COLO829 (cell line): ENCODE measurements at regions not wholly inside any gene's neighbourhood (a gene's known extent, or its start where the extent isn't known, plus 50 kb on each side); places are given as distances from the start of the nearest gene placed in this dataset.

Experiments
- DNase-seq: peaks from one replicate; pipeline ENCODE4 v3.0.0; 2012; ENCODE audit warnings: low spot score

DNA sequence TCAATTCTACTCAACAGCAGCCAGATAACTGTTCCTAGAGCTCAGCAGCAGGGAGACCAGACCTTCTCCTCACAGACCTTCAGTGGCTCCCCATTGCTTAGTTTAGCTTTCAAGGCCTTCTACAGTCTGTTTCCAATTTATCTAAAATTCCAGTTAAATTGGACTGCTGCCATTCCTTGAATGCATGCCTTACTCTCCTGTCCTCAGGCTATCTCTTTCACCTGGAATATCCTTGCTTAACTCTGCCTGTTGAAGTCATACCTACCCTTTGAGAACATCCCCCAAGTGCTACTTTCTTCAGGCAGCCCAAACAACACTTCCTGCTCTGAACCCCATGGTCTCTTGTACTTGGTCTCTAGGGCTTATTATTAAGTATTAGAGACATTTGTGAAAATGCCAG, 120.7 kb upstream of the TENM4 start:
- no peak for DNase-seq

DNA sequence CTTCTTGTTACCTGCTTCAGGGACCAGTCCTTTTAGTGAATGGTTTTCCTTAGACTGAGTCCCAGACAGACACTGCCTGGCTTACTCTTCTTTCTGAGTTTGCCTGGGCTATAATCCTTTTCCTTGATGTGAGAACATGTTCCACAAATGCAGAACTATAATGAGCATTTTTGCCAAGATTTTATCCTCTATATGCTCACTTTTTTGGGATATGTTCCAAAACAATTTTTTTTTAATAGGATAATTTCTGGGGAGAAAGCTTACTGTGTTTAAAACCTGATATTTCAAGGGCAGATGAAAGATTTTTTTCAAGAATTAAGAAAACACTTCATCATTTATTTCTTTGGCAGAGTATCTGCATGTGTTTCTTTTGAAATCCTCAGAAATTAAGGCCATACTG, 110.0 kb upstream of the TENM4 start:
- DNase-seq, result no peak

DNA sequence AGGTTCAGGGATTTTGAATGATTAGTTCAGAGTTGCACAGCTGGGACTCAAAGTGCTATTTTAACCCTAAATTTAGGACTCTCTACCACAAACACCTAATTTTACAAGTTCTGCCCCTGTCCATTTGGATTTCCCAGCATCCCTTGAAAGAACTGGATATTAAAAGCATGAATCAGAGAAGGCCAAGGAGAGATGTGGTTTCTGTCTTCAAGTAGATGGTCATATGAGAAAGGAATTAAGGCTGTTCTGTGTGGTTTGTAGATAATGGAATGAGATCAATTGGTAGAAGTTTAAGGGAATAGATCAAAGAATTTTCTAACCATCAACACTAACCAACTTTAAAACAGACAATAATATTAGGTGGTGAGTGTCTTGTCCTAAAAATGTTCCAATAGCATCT, 106.4 kb upstream of the TENM4 start:
- no peak for DNase-seq

DNA sequence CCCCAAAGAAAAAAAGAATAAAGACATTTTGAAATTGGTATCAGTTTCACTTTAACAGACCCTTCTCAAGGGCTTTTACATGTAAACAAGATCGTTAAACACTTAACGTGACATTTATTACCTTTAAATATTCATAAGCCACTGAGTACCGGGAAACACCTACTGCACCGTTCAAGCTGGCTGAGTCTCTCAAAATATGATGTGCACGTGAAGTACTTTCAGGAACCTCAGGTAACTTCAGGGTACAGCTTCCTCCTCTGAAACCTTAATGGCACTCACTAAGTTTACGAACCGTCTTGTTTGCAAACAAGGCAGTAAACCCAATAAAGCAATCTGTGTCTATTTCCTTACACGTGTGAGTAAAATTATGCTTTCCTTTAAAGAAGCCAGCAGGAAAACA, 105.5 kb upstream of the TENM4 start:
- DNase-seq, result no peak

DNA sequence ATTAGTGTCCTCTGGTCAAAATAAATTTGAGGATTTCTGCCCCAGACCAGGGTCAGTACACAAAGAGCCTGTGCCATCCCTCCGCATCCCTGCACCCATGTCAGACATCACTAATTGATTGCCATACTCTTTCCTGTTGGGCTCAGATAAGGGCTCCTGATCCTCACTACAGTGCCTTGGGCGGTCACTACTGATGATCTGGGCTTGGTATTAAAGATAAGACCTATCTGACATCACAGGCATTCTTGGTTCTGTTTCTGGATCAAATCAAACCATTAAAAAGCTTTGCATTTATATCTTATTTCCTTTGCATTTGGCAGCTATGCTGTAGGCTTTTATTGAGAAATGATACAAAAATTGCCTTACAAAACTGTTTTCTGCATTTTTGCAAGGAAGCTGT, 103.5 kb upstream of the TENM4 start:
- DNase-seq, result no peak

DNA sequence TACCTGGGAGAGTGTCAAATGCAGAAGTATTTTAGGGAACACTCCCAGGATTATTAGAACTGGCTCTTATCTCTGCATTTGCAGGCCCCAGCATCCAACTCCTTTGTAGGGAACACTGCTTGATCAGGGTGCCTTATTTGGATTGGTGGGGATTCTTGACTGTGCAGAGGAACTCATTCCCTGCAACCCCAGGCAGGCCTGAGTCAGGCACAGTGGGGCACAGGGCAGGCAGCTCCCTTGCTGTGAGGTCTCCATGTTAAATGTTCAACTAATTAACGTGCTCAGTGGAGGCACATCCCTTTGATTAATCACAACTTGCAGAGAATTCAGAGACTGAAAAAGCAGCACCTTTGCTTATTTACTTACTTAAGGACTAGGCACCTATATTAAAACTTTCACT, 102.3 kb upstream of the TENM4 start:
- DNase-seq, result no peak

DNA sequence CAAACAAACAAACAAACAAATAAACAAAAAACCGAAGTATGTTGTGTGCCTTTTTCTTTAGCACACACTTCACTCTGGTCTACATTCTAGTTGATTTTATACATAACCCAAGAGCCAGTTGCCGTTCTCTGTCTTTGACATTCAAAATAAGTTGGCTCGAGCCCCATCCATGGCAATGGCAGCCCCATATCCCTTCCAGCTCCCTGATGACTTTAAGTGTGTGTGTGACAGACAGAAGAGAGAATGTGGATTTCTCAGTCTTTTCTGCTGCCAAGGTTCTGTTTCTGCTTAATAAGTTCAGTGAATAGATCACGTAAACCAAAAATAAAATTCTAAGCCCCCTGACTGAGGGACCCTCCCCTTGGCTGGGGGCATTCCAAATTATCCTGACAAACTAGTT, 100.6 kb upstream of the TENM4 start:
- no peak for DNase-seq

DNA sequence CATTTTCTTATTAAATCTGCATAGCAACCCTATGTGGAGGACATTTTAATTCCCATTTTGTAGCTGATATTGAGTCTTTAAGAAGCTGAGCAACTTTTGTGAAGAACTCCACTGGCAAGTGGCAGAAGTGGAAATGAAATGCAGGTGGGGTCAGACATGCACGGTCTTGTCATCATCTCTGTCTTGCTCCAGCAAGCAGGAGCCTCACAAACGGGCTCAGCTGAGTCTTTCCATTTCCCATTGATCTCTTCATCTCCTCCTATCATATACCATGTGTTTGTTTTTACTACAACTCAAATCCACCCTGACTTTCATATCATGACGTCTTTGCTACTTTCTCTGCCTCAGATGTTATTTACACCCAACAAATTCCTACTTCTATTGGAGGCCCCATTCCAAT, 97.9 kb upstream of the TENM4 start:
- DNase-seq, result no peak

DNA sequence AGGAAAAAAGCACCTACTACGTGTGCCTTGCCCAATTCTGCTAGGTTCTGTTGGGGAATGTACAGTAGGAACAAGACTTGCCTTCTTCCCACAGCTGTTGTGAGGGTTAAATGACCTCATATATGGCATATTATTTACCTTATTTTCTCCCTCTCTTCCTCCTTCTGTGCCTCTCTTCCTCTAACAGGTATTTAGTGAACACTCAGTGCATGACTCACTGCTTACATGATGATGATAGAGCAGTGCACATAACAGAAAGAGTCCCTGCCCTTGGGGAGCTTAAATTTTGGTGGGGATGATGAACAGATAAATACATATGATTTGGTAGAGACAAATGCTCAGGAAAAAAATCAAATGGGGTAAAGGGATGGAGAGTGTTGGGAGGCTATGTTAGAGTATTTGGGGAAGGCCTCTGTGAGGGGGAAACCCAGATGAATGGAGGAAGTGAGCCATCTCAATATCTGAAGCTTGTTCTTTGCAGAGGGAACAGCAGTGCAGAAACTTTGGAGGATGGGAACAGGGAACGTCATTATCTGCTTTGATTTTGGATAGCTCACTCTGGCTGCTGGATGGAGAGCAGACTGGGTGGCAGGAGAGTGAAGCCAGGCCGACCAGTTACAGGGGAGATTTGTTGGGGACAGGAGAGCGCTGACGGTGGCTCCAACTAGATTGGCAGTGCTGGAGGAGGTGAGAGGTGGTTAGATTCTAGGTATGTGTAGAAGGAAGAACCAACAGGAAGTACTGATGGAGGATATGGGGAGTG, 95.5 kb upstream of the TENM4 start:
- no peak for DNase-seq

DNA sequence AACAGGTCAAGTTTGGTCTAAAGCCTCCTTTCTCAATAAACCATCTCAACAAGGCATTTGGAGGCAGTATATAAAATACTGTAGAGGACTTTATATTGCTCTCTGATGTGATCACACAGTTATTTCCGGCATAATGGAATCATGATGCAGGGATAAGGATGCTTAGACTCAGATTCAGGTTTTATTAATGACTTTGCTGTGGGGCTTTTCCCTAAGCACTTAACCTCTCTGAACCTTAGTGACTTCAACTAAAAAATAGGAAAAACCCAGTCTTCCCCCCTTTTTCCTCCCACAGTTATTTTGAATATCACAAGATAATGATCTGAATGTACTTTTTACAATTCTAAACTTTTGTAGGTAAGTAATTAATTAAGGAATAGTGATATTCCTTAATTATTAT, 94.8 kb upstream of the TENM4 start:
- DNase-seq, result no peak

DNA sequence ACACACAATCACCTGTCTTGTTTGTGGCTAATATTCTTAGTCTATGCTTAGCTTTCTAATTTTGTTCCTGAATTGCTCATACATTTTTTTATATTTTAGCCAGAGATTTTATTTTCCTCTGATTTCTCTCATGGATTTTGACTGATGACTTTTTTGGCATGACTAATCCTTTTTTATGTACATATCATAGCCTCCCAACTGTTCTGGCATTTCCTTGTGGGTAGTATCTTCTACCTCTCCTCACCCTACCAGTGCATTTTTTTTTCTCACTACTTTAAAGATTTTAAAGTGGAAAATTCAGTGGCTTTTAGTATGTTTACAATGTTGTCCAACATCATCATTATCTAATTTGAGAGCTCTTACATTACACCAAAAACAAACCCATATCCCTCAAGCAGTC, 84.4 kb upstream of the TENM4 start:
- DNase-seq, result no peak

DNA sequence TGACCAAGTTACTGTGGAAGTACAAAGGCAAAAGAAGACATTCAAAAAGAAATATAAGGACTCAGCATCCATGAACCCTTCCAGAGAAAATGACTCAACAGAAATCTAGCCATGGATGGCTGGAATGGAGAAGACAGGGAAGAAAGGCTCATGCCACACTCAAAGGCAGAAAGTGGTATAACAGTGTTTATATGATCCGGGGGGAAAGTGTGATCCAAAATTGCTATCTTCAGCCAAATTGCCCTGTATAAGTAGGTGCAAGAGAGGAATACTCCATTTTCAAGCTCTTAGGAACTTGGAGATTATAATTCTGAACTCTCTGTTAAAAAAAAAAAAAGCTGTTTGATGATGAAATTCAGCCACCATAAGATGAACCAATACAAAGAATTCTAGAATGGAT, 81.8 kb upstream of the TENM4 start:
- DNase-seq, result no peak

DNA sequence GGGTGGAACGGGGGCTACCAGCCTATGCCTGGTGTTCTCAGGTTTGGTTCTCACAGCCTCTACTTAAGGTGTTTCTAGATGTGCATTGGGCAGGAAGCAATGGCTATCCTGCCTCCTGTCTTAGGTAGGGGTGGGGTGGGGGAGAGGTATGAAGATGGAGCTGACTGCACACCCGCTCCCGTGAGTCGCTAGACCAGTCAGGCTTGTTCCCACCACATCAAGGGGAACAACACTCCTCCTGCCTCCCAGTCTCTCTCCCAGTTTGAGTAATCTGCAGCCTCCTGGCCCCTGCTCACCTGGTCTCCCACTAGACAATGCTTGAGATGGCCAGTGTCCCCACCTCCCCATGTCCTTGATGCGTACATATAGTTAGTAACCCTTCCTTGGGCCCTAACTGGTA, 79.3 kb upstream of the TENM4 start:
- no peak for DNase-seq

DNA sequence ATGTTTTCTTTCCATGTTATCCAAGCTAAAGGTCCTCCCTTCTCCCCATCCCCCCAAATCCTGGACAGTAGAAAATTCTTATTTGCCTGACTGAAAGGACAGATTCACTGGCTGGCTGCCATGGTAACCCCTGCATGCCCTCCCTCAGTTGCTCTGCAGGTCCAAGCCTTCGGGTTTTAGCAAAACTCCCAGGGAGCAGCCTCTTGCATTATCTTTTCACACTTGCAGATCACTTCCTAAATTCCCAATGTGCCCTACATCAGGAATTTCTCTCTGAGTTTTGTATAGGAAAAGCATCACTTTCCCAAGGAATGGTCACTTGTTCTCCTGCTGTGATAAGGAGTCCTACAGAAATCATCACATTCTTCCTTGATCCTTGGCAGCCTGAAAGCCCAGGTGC, 75.0 kb upstream of the TENM4 start:
- DNase-seq, result no peak

DNA sequence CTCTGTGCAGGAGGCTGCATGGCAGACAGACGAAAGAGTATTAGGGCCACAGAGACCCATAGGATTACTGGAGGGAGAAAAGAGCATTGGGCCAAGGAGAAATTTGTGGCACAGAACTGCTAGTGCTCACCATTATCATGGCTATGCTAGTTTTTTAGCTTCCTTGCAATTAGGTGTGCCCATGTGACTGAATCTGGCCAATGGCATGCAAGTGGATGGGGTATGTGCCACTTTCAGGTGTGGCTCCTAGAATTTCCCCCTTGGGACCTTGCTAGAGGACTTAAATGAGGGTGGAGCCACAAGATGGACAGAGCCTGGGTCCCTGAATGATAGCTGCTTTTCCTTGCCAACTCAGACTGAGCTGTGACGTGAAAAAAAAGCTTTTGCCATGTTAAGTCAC, 73.9 kb upstream of the TENM4 start:
- DNase-seq, result no peak

DNA sequence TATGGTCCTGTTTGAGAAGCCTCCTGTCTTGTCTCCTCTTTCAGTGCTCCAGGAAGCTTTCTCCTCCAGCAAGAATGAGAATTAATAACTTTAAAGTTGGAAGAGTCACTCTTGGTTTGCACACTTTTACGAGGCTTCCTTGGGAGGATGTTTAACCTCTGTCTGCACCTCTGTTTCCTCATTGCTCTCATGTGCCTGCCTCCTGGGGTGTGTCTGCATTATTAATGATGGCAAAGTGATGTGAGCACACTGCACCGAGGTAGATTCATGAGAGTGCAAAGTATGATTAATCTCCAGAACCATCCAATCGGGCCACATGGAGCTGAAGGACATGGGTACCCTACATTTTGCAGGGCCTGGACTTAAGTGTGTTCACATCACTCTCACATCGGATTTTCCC, 73.5 kb upstream of the TENM4 start:
- no peak for DNase-seq

DNA sequence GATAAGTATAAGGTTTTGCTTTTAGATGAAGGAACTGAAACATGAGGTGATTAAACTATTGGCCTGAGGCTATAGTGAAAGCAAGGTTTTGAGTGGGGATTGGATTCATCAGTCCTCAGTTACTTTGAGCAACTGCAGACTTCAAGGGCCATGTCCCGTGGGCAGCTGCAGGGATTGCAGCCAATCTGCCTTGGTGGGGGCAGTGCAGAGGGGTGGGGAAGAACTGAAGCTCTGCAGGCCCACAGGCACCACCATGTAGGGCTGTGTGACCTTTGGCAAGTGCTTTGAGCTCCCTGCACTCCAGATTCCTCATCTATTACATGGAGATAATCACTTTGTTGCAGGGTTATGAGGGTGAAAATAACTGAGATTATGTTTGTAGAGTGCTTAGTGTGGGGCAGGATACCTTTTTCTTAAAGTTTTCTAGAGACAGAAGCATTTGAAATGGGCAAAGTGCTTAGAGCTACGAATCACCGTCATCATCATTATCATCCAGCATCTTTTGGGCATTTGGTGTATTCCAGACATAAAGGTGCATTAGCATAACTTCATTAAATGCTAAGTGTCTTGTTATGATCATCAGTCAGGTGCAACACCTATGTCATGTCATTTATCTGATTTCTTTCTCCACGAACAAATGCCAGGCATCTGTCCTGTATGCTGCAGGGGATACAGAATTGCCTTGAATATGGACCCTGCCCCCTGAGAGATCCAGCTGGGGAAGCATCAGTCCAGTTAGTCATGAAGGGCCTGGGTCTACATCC, 72.1 kb upstream of the TENM4 start:
- DNase-seq, result no peak

DNA sequence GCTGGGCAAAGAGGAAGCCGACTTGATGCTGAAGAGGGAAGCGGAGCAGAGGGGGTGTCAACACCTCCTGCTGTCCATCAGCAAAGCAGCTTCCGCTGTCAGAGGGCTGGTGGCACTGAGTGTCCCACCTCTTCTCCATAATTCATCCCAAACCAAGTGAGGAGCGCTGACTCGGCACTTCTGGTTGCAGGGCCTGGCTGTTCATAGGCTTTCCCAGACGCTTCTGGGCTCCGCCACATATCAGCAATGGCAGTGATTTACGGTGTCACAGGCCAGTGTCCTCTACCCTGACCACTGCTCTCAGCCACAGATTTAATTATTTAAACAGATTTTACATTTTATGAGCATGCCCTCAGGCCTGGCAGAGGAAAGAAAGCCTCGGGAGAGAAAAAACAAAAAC, 70.1 kb upstream of the TENM4 start:
- DNase-seq, result no peak

DNA sequence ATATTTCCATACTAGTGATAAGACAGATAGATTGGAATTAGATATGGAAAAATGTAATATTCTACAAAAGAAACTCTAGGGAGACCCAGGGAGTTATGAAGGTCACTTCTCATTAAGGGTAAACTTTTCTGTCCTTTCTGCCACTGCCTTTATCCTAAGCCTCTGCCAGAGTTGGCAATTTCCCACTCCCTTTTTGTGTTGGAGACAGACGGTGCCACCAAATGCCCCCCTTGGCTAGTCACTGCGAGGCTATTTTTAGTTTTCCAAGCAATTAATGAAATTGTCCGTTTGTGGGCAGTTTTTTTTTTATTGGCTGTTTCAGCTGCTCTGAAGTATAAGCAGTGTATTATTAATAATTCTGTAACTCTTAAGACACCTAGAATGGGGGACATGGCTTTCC, 67.6 kb upstream of the TENM4 start:
- DNase-seq, result no peak

DNA sequence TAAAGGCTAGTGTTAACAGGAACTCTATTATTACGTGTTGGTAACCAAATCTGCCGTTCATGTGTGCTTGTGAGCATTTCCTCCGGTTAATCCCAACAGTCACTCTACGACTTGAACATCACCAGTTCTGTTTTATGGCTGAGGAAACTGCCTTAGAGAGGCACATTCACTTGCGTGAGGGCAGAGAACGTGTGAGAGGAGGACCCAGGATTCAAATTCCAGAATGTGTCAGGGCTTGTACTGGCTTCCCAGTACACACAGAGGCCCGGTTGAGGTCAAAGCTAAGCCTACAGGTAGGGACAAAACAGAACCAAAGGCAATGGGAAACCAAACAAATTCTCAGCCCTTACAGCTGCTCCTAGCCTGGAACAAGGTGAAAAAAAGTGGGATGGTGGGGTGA, 66.9 kb upstream of the TENM4 start:
- no peak for DNase-seq

DNA sequence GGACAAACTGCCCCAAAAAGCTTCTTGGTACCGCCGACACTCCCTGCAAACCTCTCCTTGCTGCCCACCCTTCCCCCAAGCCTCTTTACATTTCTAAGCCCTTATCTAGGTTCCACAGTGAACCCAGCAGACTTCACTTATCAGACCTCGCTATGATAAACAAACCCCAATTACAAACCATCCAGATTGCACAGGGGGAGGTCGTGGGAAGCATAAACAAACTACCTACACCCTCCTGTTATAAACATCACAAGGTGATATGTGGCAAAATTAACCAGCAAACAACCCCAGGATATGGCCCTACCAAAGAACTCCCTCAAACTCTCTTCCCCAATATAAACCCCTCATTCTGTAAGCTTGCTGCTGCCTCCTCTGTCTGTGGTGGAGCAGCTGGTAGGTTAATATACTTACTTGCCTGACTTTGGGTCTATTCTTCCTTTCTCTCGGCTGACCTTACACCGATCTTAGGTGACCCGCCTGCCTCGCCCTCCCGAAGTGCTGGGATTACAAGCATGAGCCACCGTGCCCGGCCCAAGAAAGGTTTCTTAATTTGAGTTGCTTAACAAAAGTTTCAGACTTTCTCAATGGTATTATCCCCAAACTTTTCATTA, 66.0 kb upstream of the TENM4 start:
- DNase-seq, result no peak

DNA sequence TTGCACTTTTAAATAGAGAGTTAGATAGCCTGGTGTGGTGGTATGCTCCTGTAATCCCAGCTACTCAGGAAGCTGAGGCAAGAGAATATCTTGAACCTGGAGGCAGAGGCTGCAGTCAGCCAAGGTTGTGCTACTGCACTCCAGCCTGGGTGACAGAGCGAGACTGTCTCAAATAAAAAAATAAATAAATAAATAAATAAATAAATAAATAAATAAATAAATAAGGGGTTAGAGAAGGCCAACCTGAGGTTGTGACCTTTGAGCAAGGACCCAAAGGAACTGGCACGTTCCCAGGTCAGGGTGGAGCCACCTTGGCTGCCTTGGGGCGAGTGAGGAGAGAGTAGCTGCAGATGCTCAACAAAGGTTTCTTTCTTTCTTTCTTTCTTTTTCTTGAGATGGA, 65.3 kb upstream of the TENM4 start:
- no peak for DNase-seq

DNA sequence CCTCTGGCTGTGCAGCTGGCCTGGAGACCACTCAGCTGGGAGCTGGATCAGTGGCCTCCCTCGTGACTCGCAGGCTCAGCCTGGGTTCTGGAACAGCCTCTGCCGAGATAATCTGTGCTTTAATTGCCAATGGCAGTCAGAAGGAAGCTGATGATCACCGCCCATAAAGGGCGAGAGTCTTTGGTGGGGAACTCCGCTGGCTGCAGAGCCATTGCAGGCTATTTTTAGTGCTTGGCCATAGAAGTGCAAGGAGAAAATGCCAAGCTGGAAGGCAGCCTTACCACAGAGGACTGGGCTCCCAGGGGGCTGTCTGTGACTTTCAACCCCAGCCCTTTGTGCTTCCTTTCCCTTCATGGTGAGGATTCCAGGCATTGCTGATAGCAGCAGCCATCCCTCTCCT, 62.2 kb upstream of the TENM4 start:
- DNase-seq, result no peak

DNA sequence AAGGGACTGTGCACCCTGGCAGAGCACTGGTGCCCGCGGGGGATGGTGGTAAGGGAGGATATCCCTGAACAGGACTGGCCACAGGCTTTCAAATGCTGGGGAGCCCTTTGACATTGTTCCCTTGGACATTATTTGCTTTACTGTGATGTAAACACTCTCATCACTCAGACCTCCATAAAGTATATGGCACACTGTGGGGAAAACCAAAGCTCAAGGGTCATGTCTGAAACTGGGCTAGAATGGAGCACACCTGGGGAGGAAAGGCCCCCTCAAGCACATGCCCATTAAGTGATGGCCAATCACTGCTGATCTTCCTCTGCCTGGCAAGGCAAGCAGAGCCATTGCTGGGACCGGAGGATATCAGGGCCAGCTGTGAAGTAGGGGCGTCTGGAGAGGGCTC, 60.9 kb upstream of the TENM4 start:
- no peak for DNase-seq
